GM12878 (cell line): ENCODE measurements at regions not wholly inside any gene's neighbourhood (a gene's known extent, or its start where the extent isn't known, plus 50 kb on each side); places are given as distances from the start of the nearest gene placed in this dataset.

Experiments used
- ATAC-seq: fragments of 200-7000 bp; cut with Tn5 transposase; 3 replicates; pipeline ENCODE4 v1.9.1; 2020; ENCODE audit warnings: mild to moderate bottlenecking, moderate library complexity
- BruUV-seq: library from RNA; stranded (reverse); fragments of 400-500 nt; replicated peaks from 2 replicates; lab custom pipeline; 2021; lab: Mats Ljungman, UMichigan
- CTCF ChIA-PET: fragments of 300-600 bp; sonication (Branson Sonifier 250); formaldehyde crosslinking; extraction: SDS; loops from one replicate; lab custom pipeline; 2021; ENCODE audit warnings: inconsistent platforms; lab: Yijun Ruan, JAX
- POLR2A ChIA-PET: fragments of 350-600 bp; formaldehyde crosslinking; extraction: SDS; loops from one replicate; lab custom pipeline; 2021; ENCODE audit warnings: inconsistent platforms; lab: Charles Lee
- RAD21 ChIA-PET: fragments of 300-600 bp; sonication (Branson Sonifier 250); formaldehyde crosslinking; loops from one replicate; lab custom pipeline; 2023; ENCODE audit warnings: antibody characterized with exemption; ENCODE audit not compliant: unreplicated experiment; lab: Charles Lee
- SMC1A ChIA-PET: fragments of 300-600 bp; sonication (Branson Sonifier 250); formaldehyde crosslinking; loops from one replicate; lab custom pipeline; 2023; ENCODE audit not compliant: unreplicated experiment, uncharacterized antibody; lab: Charles Lee
- DNase-seq: peaks from one replicate; pipeline ENCODE4 v3.0.0-alpha.2; 2011; ENCODE audit warnings: low read depth, low spot score
- FAIRE-seq: peaks from 3 replicates; lab custom pipeline; 2011; peaks lifted over from hg19 to GRCh38; lab: Jason Lieb, UNC
- H2AFZ ChIP-seq: 2 replicates; pipeline ENCODE4 v1.6.0; 2011; ENCODE audit warnings: low read depth, low read length, control low read depth; ENCODE audit not compliant: control insufficient read depth
- H3K27ac ChIP-seq: 2 replicates; pipeline ENCODE4 v1.5.1; 2011; ENCODE audit warnings: control low read depth; ENCODE audit not compliant: control insufficient read depth, insufficient read depth
- H3K27me3 ChIP-seq, 2 experiments: replicated peaks in 1 of 2; 2 replicates each; pipeline versions ENCODE4 v1.6.0 to v1.6.1; 2011; ENCODE audit warnings: low read length in 1 of 2; ENCODE audit not compliant: control insufficient read depth in 2 of 2, insufficient read depth in 2 of 2
- H3K36me3 ChIP-seq, 2 experiments: 2 replicates each; pipeline ENCODE4 v1.5.1; 2011; ENCODE audit warnings: low read length in 1 of 2; ENCODE audit not compliant: control insufficient read depth in 2 of 2, insufficient read depth in 2 of 2
- H3K4me1 ChIP-seq: 2 replicates; pipeline ENCODE4 v1.6.1; 2011; ENCODE audit warnings: mild to moderate bottlenecking, low read length, moderate library complexity, mixed read lengths; ENCODE audit not compliant: control insufficient read depth, insufficient read depth
- H3K4me2 ChIP-seq: 2 replicates; pipeline ENCODE4 v1.6.0; 2011; ENCODE audit warnings: control low read depth; ENCODE audit not compliant: control insufficient read depth, insufficient read depth
- H3K4me3 ChIP-seq: fragments of 200-600 bp; sonication (generic); 2 replicates; pipeline ENCODE4 v1.5.1; 2016
- H3K79me2 ChIP-seq: 2 replicates; pipeline ENCODE4 v1.6.0; 2011; ENCODE audit warnings: low read length; ENCODE audit not compliant: control insufficient read depth, insufficient read depth
- H3K9ac ChIP-seq: 2 replicates; pipeline ENCODE4 v1.8.0; 2011; ENCODE audit warnings: low read length, control low read depth, mixed read lengths; ENCODE audit not compliant: control insufficient read depth, insufficient read depth
- H3K9me3 ChIP-seq: replicated peaks from 3 replicates; pipeline ENCODE4 v1.5.1; 2011; ENCODE audit warnings: mild to moderate bottlenecking, low read length; ENCODE audit not compliant: control insufficient read depth, insufficient read depth
- H4K20me1 ChIP-seq: 2 replicates; pipeline ENCODE4 v1.6.0; 2011; ENCODE audit not compliant: control insufficient read depth, insufficient read depth
- ATF2 ChIP-seq: IDR thresholded peaks from 2 replicates; pipeline ENCODE4 v1.6.1; 2012; ENCODE audit warnings: low read length, inconsistent platforms
- DPF2 ChIP-seq: fragments of 450-650 bp; IDR thresholded peaks from 2 replicates; pipeline ENCODE4 v1.6.1; 2017; ENCODE audit warnings: mild to moderate bottlenecking
- HDAC6 ChIP-seq: fragments of 200-600 bp; sonication (generic); IDR thresholded peaks from one replicate; pipeline ENCODE4 v1.8.0; 2017; ENCODE audit warnings: antibody characterized with exemption; ENCODE audit not compliant: unreplicated experiment
- IRF5 ChIP-seq: fragments of 450-650 bp; IDR thresholded peaks from 2 replicates; pipeline ENCODE4 v1.6.1; 2017; ENCODE audit warnings: borderline replicate concordance
- KAT2A ChIP-seq: conservative IDR thresholded peaks from 2 replicates; pipeline ENCODE4 v1.6.1; 2011; ENCODE audit warnings: low read depth, low read length; ENCODE audit not compliant: control insufficient read depth
- MEF2B ChIP-seq: fragments of 450-650 bp; IDR thresholded peaks from 2 replicates; pipeline ENCODE4 v1.6.1; 2018; ENCODE audit warnings: mild to moderate bottlenecking, moderate library complexity; ENCODE audit not compliant: partially characterized antibody, poor library complexity, severe bottlenecking
- MYB ChIP-seq: fragments of 150-350 bp; IDR thresholded peaks from 2 replicates; pipeline ENCODE4 v1.6.1; 2014; ENCODE audit warnings: mild to moderate bottlenecking, low read depth, low read length, borderline replicate concordance
- NBN ChIP-seq: fragments of 450-650 bp; IDR thresholded peaks from 2 replicates; pipeline ENCODE4 v1.6.1; 2016
- NFYA ChIP-seq: IDR thresholded peaks from 2 replicates; pipeline ENCODE4 v1.6.1; 2011; ENCODE audit warnings: low read depth, mild to moderate bottlenecking, low read length, improper control_type of control experiment, borderline replicate concordance
- PML ChIP-seq: IDR thresholded peaks from 2 replicates; pipeline ENCODE4 v1.6.1; 2012; ENCODE audit warnings: low read length, inconsistent platforms
- SREBF1 ChIP-seq: IDR thresholded peaks from 2 replicates; pipeline ENCODE4 v1.6.1; 2012; ENCODE audit warnings: mild to moderate bottlenecking, low read length
- ZNF687 ChIP-seq: fragments of 450-650 bp; IDR thresholded peaks from 2 replicates; pipeline ENCODE4 v1.6.1; 2017; ENCODE audit warnings: mild to moderate bottlenecking, moderate library complexity
- ZSCAN29 ChIP-seq: fragments of 450-650 bp; IDR thresholded peaks from 2 replicates; pipeline ENCODE4 v1.6.1; 2017; ENCODE audit warnings: mild to moderate bottlenecking, moderate library complexity
- WGBS: methylation state at CpG from one replicate; pipeline ENCODE4 v1.1.6; 2016; ENCODE audit warnings: low lambda C conversion rate; ENCODE audit not compliant: insufficient replicate concordance, insufficient coverage; ENCODE audit errors: missing lambda C conversion rate; 5-methylcytosine and 5-hydroxymethylcytosine counted together
- in situ Hi-C: fragments of 300-500 bp; cut with MboI; formaldehyde crosslinking; loops from 9 replicates; pipeline ENCODE4 v1.14.3; 2018; ENCODE audit warnings: mixed read lengths
- intact Hi-C: fragments of 100-400 bp; cut with micrococcal nuclease; formaldehyde crosslinking; loops from one replicate; pipeline ENCODE4 v1.14.2; 2022; ENCODE audit not compliant: unreplicated experiment

- DNase-seq (no peak), ATAC-seq (no peak), FAIRE-seq (no peak)
- H3K27me3 ChIP-seq, result no peaks in the 10 kb centered on the region
- H3K4me2 ChIP-seq, result no peak overlapping the region
- CTCF ChIA-PET, result interaction anchor here (0.6 to 3.1 kb wide), 3 partner anchors 26 to 520 kb away, joined by 3 to 19 read pairs (median 4); no protein-coding TSS in a partner anchor
- POLR2A ChIA-PET, result interaction anchor here (2.3 kb wide), 1 partner anchor 21 kb away, joined by 7 read pairs; no protein-coding TSS in a partner anchor
- no peak overlapping the region for H2AFZ ChIP-seq
- H3K27ac ChIP-seq, result no peak overlapping the region
- no peaks in the 10 kb centered on the region for H3K36me3 ChIP-seq
- WGBS, result 95% methylated on average over 4 of the region's 4 CpGs
- no peaks in the 10 kb centered on the region for H4K20me1 ChIP-seq
- SMC1A ChIA-PET, result interaction anchor here (0.7 to 8.6 kb wide), 8 partner anchors 9 to 527 kb away, joined by 3 to 71 read pairs (median 4); no protein-coding TSS in a partner anchor
- intact Hi-C loops, result no loop called here
- RAD21 ChIA-PET, result interaction anchor here (0.8 to 2.9 kb wide), 3 partner anchors 15 to 26 kb away, joined by 3 to 8 read pairs (median 5); no protein-coding TSS in a partner anchor
- H3K9ac ChIP-seq, result no peak overlapping the region
- no peaks in the 10 kb centered on the region for H3K79me2 ChIP-seq
- no peak for TF ChIP-seq ATF2
- TF ChIP-seq ZNF687, result no peak
- TF ChIP-seq SREBF1, result no peak
- no peak for TF ChIP-seq HDAC6
- no peak for TF ChIP-seq ZSCAN29
- no peak for TF ChIP-seq IRF5
- no peak for TF ChIP-seq MEF2B
- TF ChIP-seq NBN, result no peak
- no peak for TF ChIP-seq NFYA
- TF ChIP-seq KAT2A, result no peak
- TF ChIP-seq MYB, result no peak
- TF ChIP-seq PML, result no peak
- no peak for TF ChIP-seq DPF2
- BruUV-seq, result no TSS peak
- in situ Hi-C loops, result no loop called here
- no peaks in the 10 kb centered on the region for H3K9me3 ChIP-seq
- H3K4me1 ChIP-seq, result peaks cover 7% of the 10 kb centered on the region
- H3K4me3 ChIP-seq, result no peak overlapping the region
These were observed 110.6 kb downstream of the FAM76B start for GRCh38 chr11:95678988-95679387.
